ENCODE measurements at regions not wholly inside any gene's neighbourhood (a gene's known extent, or its start where the extent isn't known, plus 50 kb on each side); places are given as distances from the start of the nearest gene placed in this dataset.

- no peak for TF ChIP-seq ATF3 (CRISPR knock-in tag; conservative IDR thresholded peaks at IDR 0.05)
Observed at GRCh38 chr5:143676802-143677201, 135.2 kb upstream of the HMHB1 start (continued).

GRCh38 chr5:143674469-143674786 lies 137.5 kb upstream of the HMHB1 start:
- ChIA-PET CTCF (no interaction called here), POLR2A (no interaction called here)
- no peak for ATAC-seq
- TF ChIP-seq ATF1 (CRISPR knock-in tag; IDR thresholded peaks at IDR 0.05) (no peak), FOXJ3 (CRISPR knock-in tag; IDR thresholded peaks at IDR 0.05; ENCODE audit: borderline replicate concordance) (no peak), ZNF416 (CRISPR knock-in tag; IDR thresholded peaks at IDR 0.05) (no peak), KAT7 (CRISPR knock-in tag; IDR thresholded peaks at IDR 0.05; ENCODE audit: borderline replicate concordance) (no peak), SOX15 (CRISPR knock-in tag; IDR thresholded peaks at IDR 0.05) (no peak), SMAD4 (CRISPR knock-in tag; IDR thresholded peaks at IDR 0.05) (no peak), GABPB1 (CRISPR knock-in tag; IDR thresholded peaks at IDR 0.05) (no peak), ZNF232 (CRISPR knock-in tag; IDR thresholded peaks at IDR 0.05) (no peak), AR (CRISPR knock-in tag; IDR thresholded peaks at IDR 0.05) (no peak), FOXP4 (CRISPR knock-in tag; IDR thresholded peaks at IDR 0.05) (no peak), MLX (CRISPR knock-in tag; IDR thresholded peaks at IDR 0.05) (no peak), ATF2 (CRISPR knock-in tag; IDR thresholded peaks at IDR 0.05; ENCODE audit: borderline replicate concordance, low read depth) (no peak), NFE2L1 (CRISPR knock-in tag; IDR thresholded peaks at IDR 0.05) (no peak), MAX (CRISPR knock-in tag; IDR thresholded peaks at IDR 0.05) (no peak), TCF7 (CRISPR knock-in tag; IDR thresholded peaks at IDR 0.05; ENCODE audit: low read depth) (no peak), CBFB (CRISPR knock-in tag; IDR thresholded peaks at IDR 0.05; ENCODE audit: low read depth) (no peak), TP53 (CRISPR knock-in tag; IDR thresholded peaks at IDR 0.05) (no peak), ZNF121 (CRISPR knock-in tag; IDR thresholded peaks at IDR 0.05) (no peak)
- Mint-ChIP-seq H3K4me3 (no peak overlapping the region), H3K27ac (no peak overlapping the region), H3K4me1 (peaks cover 5% of the 10 kb centered on the region), H3K9me3 (peaks cover 14% of the 10 kb centered on the region), H3K27me3 (ENCODE audit: low read depth) (no peaks in the 10 kb centered on the region), H3K36me3 (no peaks in the 10 kb centered on the region)
- DNase-seq (ENCODE audit: low spot score): no peak
